ENCODE measurements at regions not wholly inside any gene's neighbourhood (a gene's known extent, or its start where the extent isn't known, plus 50 kb on each side); places are given as distances from the start of the nearest gene placed in this dataset.
A peak's percentile ranks its signal among the peaks of the same experiment; 100 is the strongest.

DNA sequence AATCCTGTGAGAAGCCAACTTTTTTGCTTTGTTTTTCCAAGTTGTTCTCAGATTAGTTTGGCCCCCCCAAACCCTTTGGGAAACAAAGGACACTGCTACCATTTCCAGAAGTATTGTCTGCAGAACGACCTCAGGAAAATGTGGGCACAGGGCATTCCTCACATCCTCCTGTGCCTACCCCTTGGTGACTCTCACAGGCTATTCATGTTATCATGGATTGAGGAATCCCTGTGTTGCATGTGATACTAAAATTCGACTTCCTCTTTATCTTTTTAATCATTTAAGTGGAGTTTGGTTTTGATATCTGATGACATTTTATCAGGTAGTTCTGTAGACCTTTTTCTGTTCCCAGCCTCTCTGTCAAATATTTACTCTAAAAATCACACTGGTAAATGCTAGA lies 184.5 kb downstream of the FASLG start:
- Histone ChIP-seq H3K4me2 (ENCODE audit: insufficient read depth, insufficient read length, low read length) (no peak overlapping the region), H3K23ac (ENCODE audit: insufficient read length, low read depth, low read length) (no peak overlapping the region), H3K56ac (ENCODE audit: insufficient read length, low read depth, low read length) (no peak overlapping the region), H2AK5ac (ENCODE audit: insufficient read length, low read length) (no peak overlapping the region), H3K4ac (ENCODE audit: low read depth, low read length) (no peak overlapping the region), H3K4me1 (ENCODE audit: insufficient read depth, low read length) (peaks cover 2% of the 10 kb centered on the region; the same call in 1 of the 2 replicates), H3T11ph (ENCODE audit: low read length) (no peak overlapping the region), H3K18ac (ENCODE audit: insufficient read length, low read depth, low read length) (no peak overlapping the region), H4K20me1 (ENCODE audit: control insufficient read depth, insufficient read depth, insufficient read length) (no peaks in the 10 kb centered on the region), H3K14ac (ENCODE audit: insufficient read depth, low read length) (no peak overlapping the region), H3K27ac (ENCODE audit: insufficient read length, low read depth, low read length) (no peak overlapping the region), H2BK12ac (ENCODE audit: insufficient read length, low read depth, low read length) (no peak overlapping the region), H3K9me3 (ENCODE audit: control insufficient read depth, low read depth, low read length) (no peaks in the 10 kb centered on the region), H4K8ac (replicated peaks; ENCODE audit: insufficient read length, low read depth, low read length) (no peak overlapping the region), H4K5ac (ENCODE audit: insufficient read length, low read depth, low read length) (no peak overlapping the region), H3K23me2 (ENCODE audit: insufficient read length, low read depth, low read length, poor library complexity, severe bottlenecking) (no peaks in the 10 kb centered on the region), H2BK15ac (ENCODE audit: low read depth, low read length) (no peak overlapping the region), H3K79me1 (ENCODE audit: insufficient read depth, low read depth, low read length, poor library complexity, severe bottlenecking) (no peaks in the 10 kb centered on the region), H3K9ac (ENCODE audit: extremely low read depth, insufficient read length, low read length) (no peak overlapping the region), H3K27me3 (ENCODE audit: insufficient read depth, low read length) (no peaks in the 10 kb centered on the region), H2BK20ac (ENCODE audit: low read depth, low read length, poor library complexity, severe bottlenecking) (no peak overlapping the region), H3K79me2 (ENCODE audit: insufficient read depth, low read length) (no peaks in the 10 kb centered on the region), H2BK5ac (ENCODE audit: insufficient read length, low read length) (no peak overlapping the region), H2AFZ (ENCODE audit: low read length) (no peak overlapping the region), H2BK120ac (ENCODE audit: low read depth, low read length, poor library complexity, severe bottlenecking) (no peak overlapping the region), H4K91ac (ENCODE audit: insufficient read length, low read depth, low read length) (no peak overlapping the region)
- H3K27me3 Mint-ChIP-seq (ENCODE audit: low read depth), result no peaks in the 10 kb centered on the region
- H3K27ac Mint-ChIP-seq, result peak overlapping the region in 1 of 3 experiments; percentile 65; a peak in 2 of 7 replicates
- TF ChIP-seq, protein P1, sequence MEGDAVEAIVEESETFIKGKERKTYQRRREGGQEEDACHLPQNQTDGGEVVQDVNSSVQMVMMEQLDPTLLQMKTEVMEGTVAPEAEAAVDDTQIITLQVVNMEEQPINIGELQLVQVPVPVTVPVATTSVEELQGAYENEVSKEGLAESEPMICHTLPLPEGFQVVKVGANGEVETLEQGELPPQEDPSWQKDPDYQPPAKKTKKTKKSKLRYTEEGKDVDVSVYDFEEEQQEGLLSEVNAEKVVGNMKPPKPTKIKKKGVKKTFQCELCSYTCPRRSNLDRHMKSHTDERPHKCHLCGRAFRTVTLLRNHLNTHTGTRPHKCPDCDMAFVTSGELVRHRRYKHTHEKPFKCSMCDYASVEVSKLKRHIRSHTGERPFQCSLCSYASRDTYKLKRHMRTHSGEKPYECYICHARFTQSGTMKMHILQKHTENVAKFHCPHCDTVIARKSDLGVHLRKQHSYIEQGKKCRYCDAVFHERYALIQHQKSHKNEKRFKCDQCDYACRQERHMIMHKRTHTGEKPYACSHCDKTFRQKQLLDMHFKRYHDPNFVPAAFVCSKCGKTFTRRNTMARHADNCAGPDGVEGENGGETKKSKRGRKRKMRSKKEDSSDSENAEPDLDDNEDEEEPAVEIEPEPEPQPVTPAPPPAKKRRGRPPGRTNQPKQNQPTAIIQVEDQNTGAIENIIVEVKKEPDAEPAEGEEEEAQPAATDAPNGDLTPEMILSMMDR (conservative IDR thresholded peaks at IDR 0.05), result no peak
- DNase-seq, result no peak
- peaks cover 4 to 7% of the 10 kb centered on the region in 2 experiments for H3K4me1 Mint-ChIP-seq
- no peaks in the 10 kb centered on the region for H3K9me3 Mint-ChIP-seq
- no peaks in the 10 kb centered on the region; a peak in 1 of 7 replicates for H3K36me3 Mint-ChIP-seq (ENCODE audit: insufficient read depth in 1 of 3, low read depth in 3 of 3)
- WGBS (ENCODE audit: extremely low coverage, insufficient read length, low lambda C conversion rate), result no CpG with 5 or more reads among the region's 2 CpGs
- no peak overlapping the region for H3K4me3 Mint-ChIP-seq

Measured in H9 (cell line).